ENCODE measurements at regions not wholly inside any gene's neighbourhood (a gene's known extent, or its start where the extent isn't known, plus 50 kb on each side); places are given as distances from the start of the nearest gene placed in this dataset.

DNA sequence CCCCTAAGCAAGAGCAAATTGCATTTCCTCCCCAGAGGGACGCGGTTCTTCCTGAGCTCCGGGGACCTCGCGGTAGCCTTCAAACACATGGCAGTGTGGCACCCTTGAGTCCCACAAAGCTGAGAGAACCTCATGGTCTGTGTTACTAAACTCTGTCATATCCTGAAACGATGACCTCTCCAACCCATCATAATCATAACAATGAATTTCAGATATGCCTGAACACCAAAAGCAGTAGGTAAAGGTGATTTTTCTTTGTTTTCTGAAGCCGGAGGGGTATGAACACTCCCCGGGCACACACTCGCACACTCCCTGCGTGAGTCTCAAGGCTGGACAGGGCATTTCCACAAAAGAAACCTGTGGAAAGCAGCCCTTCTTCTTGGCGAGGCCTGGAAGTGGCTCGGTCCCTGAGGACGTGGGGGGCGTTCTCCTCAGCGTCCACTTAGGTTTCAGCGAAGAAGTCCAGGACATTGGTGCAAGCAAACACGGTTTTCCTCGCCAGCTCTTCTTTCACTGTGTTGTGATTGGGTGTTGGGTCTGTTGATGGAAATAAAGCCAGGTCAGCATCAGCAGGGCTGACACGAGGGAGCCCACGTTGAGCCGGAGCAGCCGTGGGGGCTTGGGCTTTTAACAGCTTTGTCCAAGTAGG is 183.4 kb downstream of the ERMARD start:
- H3K27ac ChIP-seq (ENCODE audit: low read depth in 1 of 2, low read length in 1 of 2), result peak overlapping the region in 1 of 2 donors; percentile 17
- H3K9me3 ChIP-seq (ENCODE audit: control insufficient read depth in 4 of 4, insufficient read depth in 3 of 4, low read length in 3 of 4), result no peaks in the 10 kb centered on the region
- H3K4me3 ChIP-seq, result no peak overlapping the region
- no peak for ATAC-seq (ENCODE audit: insufficient read depth, low FRiP score)
- 84 to 85% methylated on average over 22 of the region's 22 CpGs for WGBS, 2 donors
- H3K36me3 ChIP-seq (ENCODE audit: control insufficient read depth in 4 of 4, insufficient read depth in 4 of 4, low read length in 4 of 4), result no peaks in the 10 kb centered on the region
- peaks cover 0 to 7% (median 0%) of the 10 kb centered on the region in 5 donors for H3K4me1 ChIP-seq (ENCODE audit: control insufficient read depth in 5 of 5, insufficient read depth in 5 of 5, low read length in 5 of 5)
- TF ChIP-seq, protein P1, sequence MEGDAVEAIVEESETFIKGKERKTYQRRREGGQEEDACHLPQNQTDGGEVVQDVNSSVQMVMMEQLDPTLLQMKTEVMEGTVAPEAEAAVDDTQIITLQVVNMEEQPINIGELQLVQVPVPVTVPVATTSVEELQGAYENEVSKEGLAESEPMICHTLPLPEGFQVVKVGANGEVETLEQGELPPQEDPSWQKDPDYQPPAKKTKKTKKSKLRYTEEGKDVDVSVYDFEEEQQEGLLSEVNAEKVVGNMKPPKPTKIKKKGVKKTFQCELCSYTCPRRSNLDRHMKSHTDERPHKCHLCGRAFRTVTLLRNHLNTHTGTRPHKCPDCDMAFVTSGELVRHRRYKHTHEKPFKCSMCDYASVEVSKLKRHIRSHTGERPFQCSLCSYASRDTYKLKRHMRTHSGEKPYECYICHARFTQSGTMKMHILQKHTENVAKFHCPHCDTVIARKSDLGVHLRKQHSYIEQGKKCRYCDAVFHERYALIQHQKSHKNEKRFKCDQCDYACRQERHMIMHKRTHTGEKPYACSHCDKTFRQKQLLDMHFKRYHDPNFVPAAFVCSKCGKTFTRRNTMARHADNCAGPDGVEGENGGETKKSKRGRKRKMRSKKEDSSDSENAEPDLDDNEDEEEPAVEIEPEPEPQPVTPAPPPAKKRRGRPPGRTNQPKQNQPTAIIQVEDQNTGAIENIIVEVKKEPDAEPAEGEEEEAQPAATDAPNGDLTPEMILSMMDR (IDR thresholded peaks at IDR 0.05; ENCODE audit: control extremely low read depth, extremely low read depth), result no peak
- H3K27me3 ChIP-seq (ENCODE audit: control insufficient read depth in 3 of 3, insufficient read depth in 3 of 3, low read length in 2 of 3), result peaks cover 0 to 11% (median 0%) of the 10 kb centered on the region in 3 donors
- H3K9ac ChIP-seq (ENCODE audit: insufficient read depth in 1 of 2, low read length in 2 of 2), result no peak overlapping the region
- no peak for DNase-seq

DNA sequence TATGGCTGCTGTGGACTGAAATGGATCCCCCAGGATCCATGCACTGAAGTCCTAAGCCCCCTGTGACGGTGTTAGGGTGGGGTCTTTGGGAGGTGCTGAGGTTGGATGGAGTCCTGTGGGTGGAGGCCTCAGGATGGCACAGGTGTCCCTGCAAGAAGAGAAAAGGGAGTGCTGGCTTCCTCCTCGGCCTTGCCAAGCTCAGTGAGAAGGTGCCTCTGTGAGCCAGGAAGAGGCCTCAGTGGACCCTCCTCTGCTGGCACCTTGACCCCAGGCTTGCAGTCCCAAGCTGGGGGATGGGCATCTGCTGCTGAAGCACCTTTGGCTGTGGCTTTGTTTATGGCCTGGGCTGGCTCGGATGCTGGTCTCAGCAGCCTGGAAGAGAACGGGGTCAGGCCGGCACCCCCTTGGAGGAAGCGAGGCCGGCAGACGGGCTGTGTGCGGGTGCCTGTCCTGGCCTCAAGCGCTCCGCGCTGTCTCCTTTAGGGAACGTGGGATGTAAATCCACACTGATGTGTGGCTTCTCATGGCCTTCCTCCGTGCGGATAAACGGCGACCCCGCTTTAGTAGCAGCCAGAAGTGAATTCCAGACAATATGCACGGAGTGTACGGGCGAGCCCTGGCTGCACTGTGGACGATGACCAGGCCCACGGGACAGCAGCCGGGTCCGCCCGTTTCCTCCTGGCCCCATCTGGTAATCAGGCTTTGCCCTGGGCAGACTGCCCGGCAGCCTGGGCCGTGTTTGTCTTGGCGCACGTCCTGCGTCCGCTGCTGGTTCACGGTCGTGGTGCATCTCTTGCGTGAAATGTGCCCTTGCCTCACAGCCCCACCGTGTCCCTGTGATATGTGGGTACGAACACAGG is 182.6 kb downstream of the ERMARD start:
- WGBS, 2 donors, result 65 to 85% methylated on average over 37 of the region's 37 CpGs
- Histone ChIP-seq H3K36me3 (ENCODE audit: control insufficient read depth in 4 of 4, insufficient read depth in 4 of 4, low read length in 4 of 4) (no peaks in the 10 kb centered on the region), H3K9me3 (ENCODE audit: control insufficient read depth in 4 of 4, insufficient read depth in 3 of 4, low read length in 3 of 4) (peaks cover 0 to 4% (median 0%) of the 10 kb centered on the region in 4 donors), H3K27ac (ENCODE audit: low read depth in 1 of 2, low read length in 1 of 2) (peak overlapping the region in 1 of 2 donors; percentile 55), H3K4me3 (no peak overlapping the region), H3K27me3 (ENCODE audit: control insufficient read depth in 3 of 3, insufficient read depth in 3 of 3, low read length in 2 of 3) (peaks cover 0 to 11% (median 0%) of the 10 kb centered on the region in 3 donors), H3K9ac (ENCODE audit: insufficient read depth in 1 of 2, low read length in 2 of 2) (no peak overlapping the region), H3K4me1 (ENCODE audit: control insufficient read depth in 5 of 5, insufficient read depth in 5 of 5, low read length in 5 of 5) (peaks cover 0 to 7% (median 0%) of the 10 kb centered on the region in 5 donors)
- ATAC-seq (ENCODE audit: insufficient read depth, low FRiP score) (peak; percentile 35), DNase-seq (no peak)
- TF ChIP-seq, protein P1 (IDR thresholded peaks at IDR 0.05; ENCODE audit: control extremely low read depth, extremely low read depth), result no peak

DNA sequence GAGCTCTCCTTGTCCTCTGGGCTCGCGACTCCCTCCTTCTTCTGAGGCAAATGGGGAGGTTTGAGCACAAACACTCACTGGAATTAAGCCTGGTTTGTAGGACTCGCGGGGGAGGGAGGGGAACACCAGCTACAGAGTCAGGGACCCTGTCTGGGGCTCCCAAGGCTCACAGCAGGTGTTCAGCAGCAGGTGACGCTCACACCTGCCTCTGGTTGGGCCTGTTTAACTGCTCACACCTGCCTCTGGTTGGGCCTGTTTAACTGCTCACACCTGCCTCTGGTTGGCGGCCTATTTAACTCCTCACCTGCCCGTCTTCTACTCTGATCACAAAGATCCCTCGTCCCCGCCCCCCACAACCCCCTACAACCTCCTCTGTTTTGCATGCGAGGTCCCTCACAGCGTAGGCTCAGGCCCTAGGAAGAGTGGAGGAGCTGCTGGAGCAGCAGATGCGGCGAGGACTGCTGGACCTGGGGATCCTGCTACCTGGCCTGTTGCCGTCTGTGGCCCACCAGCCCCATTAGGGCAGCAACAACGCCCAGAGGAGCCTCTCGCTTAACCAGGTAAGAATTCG is 181.9 kb downstream of the ERMARD start:
- peaks cover 0 to 7% (median 0%) of the 10 kb centered on the region in 5 donors for H3K4me1 ChIP-seq (ENCODE audit: control insufficient read depth in 5 of 5, insufficient read depth in 5 of 5, low read length in 5 of 5)
- TF ChIP-seq, protein P1 (IDR thresholded peaks at IDR 0.05; ENCODE audit: control extremely low read depth, extremely low read depth), result no peak
- ATAC-seq (ENCODE audit: insufficient read depth, low FRiP score) (no peak), DNase-seq (peak in 1 of 3 donors; percentile 39)
- no peaks in the 10 kb centered on the region for H3K36me3 ChIP-seq (ENCODE audit: control insufficient read depth in 4 of 4, insufficient read depth in 4 of 4, low read length in 4 of 4)
- H3K4me3 ChIP-seq, result no peak overlapping the region
- H3K27me3 ChIP-seq (ENCODE audit: control insufficient read depth in 3 of 3, insufficient read depth in 3 of 3, low read length in 2 of 3), result peaks cover 0 to 8% (median 0%) of the 10 kb centered on the region in 3 donors
- WGBS, 2 donors, result 86 to 87% methylated on average over 17 of the region's 17 CpGs
- peaks cover 0 to 5% (median 0%) of the 10 kb centered on the region in 4 donors for H3K9me3 ChIP-seq (ENCODE audit: control insufficient read depth in 4 of 4, insufficient read depth in 3 of 4, low read length in 3 of 4)
- H3K9ac ChIP-seq (ENCODE audit: insufficient read depth in 1 of 2, low read length in 2 of 2), result no peak overlapping the region
- H3K27ac ChIP-seq (ENCODE audit: low read depth in 1 of 2, low read length in 1 of 2), result peak overlapping the region in 1 of 2 donors; percentile 55

All from lung (tissue), 11 donors.